Stimulated activated naive CD8-positive, alpha-beta T cell treated with anti-CD3 and anti-CD28 coated beads, Interleukin-15, amount 100 ng/mL, for 72 hours (primary cell): ENCODE measurements at regions not wholly inside any gene's neighbourhood (a gene's known extent, or its start where the extent isn't known, plus 50 kb on each side); places are given as distances from the start of the nearest gene placed in this dataset.
"Not testable (repeated sequence)": the region's sequence is repeated elsewhere in the genome, so short reads cannot be mapped to it uniquely, and the experiment has no call there.

Source experiments
- ATAC-seq: fragments of 150-1000 bp; cut with Tn5 transposase; 2 replicates; pipeline ENCODE4 v1.10.0; 2021; ENCODE audit warnings: mild to moderate bottlenecking, moderate library complexity
- DNase-seq, 2 donors: peaks; one replicate each; pipeline ENCODE4 v3.0.0; 2021 to 2022
- H3K27ac Mint-ChIP-seq, 2 donors: one replicate each; pipeline ENCODE4 v1.8.0; 2022; ENCODE audit warnings: mild to moderate bottlenecking in 2 of 2, mixed read lengths in 2 of 2, moderate library complexity in 2 of 2
- H3K27me3 Mint-ChIP-seq: one replicate; pipeline ENCODE4 v1.8.0; 2022; ENCODE audit warnings: mixed read lengths
- H3K4me1 Mint-ChIP-seq: one replicate; pipeline ENCODE4 v1.8.0; 2022; ENCODE audit warnings: mild to moderate bottlenecking, mixed read lengths
- H3K4me3 Mint-ChIP-seq, 2 donors: one replicate each; pipeline ENCODE4 v1.8.0; 2022; ENCODE audit warnings: mild to moderate bottlenecking in 2 of 2, mixed read lengths in 2 of 2, moderate library complexity in 1 of 2
- H3K9me3 Mint-ChIP-seq, 2 donors: one replicate each; pipeline ENCODE4 v1.8.0; 2022; ENCODE audit warnings: mixed read lengths in 2 of 2

- no peaks in the 10 kb centered on the region for H3K4me1 Mint-ChIP-seq
- H3K27me3 Mint-ChIP-seq: no peaks in the 10 kb centered on the region
- DNase-seq (no peak), ATAC-seq (peak; percentile 18)
- no peak overlapping the region for H3K4me3 Mint-ChIP-seq
- H3K27ac Mint-ChIP-seq: no peak overlapping the region
- H3K9me3 Mint-ChIP-seq: peaks cover 5 to 47% of the 10 kb centered on the region in 2 donors
These were observed 773.3 kb upstream of the DEFB115 start for GRCh38 chr20:30484009-30484748.

GRCh38 chr20:30484749-30485070 is 772.8 kb upstream of the DEFB115 start:
- no peaks in the 10 kb centered on the region for H3K27me3 Mint-ChIP-seq
- H3K4me1 Mint-ChIP-seq: no peaks in the 10 kb centered on the region
- peaks cover 5 to 46% of the 10 kb centered on the region in 2 donors for H3K9me3 Mint-ChIP-seq
- H3K27ac Mint-ChIP-seq: no peak overlapping the region
- DNase-seq (no peak), ATAC-seq (peak; percentile 23)
- H3K4me3 Mint-ChIP-seq: no peak overlapping the region

- Mint-ChIP-seq H3K27me3 (no peaks in the 10 kb centered on the region), H3K4me3 (no peak overlapping the region), H3K27ac (peak overlapping the region in 1 of 2 donors; percentile 35), H3K4me1 (no peaks in the 10 kb centered on the region), H3K9me3 (peaks cover 5 to 46% of the 10 kb centered on the region in 2 donors)
- ATAC-seq: peak; percentile 54
- no peak for DNase-seq
These were observed 771.9 kb upstream of the DEFB115 start for GRCh38 chr20:30485331-30486102.

- Mint-ChIP-seq H3K27ac (no peak overlapping the region), H3K27me3 (no peaks in the 10 kb centered on the region), H3K9me3 (peaks cover 5 to 52% of the 10 kb centered on the region in 2 donors), H3K4me3 (no peak overlapping the region), H3K4me1 (no peaks in the 10 kb centered on the region)
- DNase-seq: no peak
- ATAC-seq: no peak
These were observed 771.4 kb upstream of the DEFB115 start for GRCh38 chr20:30486103-30486478.

GRCh38 chr20:30487461-30487860 is 770.0 kb upstream of the DEFB115 start:
- not testable (repeated sequence) for DNase-seq, H3K4me3 Mint-ChIP-seq, H3K27ac Mint-ChIP-seq, H3K4me1 Mint-ChIP-seq, H3K27me3 Mint-ChIP-seq, ATAC-seq
- H3K9me3 Mint-ChIP-seq: peaks cover 5 to 45% of the 10 kb centered on the region in 2 donors

GRCh38 chr20:30487947-30488926 is 769.2 kb upstream of the DEFB115 start:
- H3K9me3 Mint-ChIP-seq: peaks cover 5 to 41% of the 10 kb centered on the region in 2 donors
- no peaks in the 10 kb centered on the region for H3K27me3 Mint-ChIP-seq
- DNase-seq (no peak), ATAC-seq (no peak)
- H3K27ac Mint-ChIP-seq: no peak overlapping the region
- H3K4me1 Mint-ChIP-seq: no peaks in the 10 kb centered on the region
- H3K4me3 Mint-ChIP-seq: no peak overlapping the region

GRCh38 chr20:30488941-30489613 is 768.4 kb upstream of the DEFB115 start:
- peaks cover 0 to 39% of the 10 kb centered on the region in 2 donors for H3K9me3 Mint-ChIP-seq
- no peaks in the 10 kb centered on the region for H3K4me1 Mint-ChIP-seq
- ATAC-seq (no peak), DNase-seq (no peak)
- no peaks in the 10 kb centered on the region for H3K27me3 Mint-ChIP-seq
- H3K4me3 Mint-ChIP-seq: no peak overlapping the region
- H3K27ac Mint-ChIP-seq: peak overlapping the region in 1 of 2 donors; percentile 82

- Mint-ChIP-seq H3K4me1 (no peaks in the 10 kb centered on the region), H3K27me3 (no peaks in the 10 kb centered on the region), H3K9me3 (peaks cover 0 to 40% of the 10 kb centered on the region in 2 donors), H3K4me3 (no peak overlapping the region), H3K27ac (no peak overlapping the region)
- DNase-seq (no peak), ATAC-seq (no peak)
These were observed 767.9 kb upstream of the DEFB115 start for GRCh38 chr20:30489614-30490003.

GRCh38 chr20:30491016-30491415 is 766.4 kb upstream of the DEFB115 start:
- Mint-ChIP-seq H3K27ac (no peak overlapping the region), H3K9me3 (peaks cover 0 to 33% of the 10 kb centered on the region in 2 donors), H3K27me3 (no peaks in the 10 kb centered on the region), H3K4me3 (no peak overlapping the region), H3K4me1 (no peaks in the 10 kb centered on the region)
- no peak for ATAC-seq
- DNase-seq: no peak

- H3K27ac Mint-ChIP-seq, H3K27me3 Mint-ChIP-seq, H3K9me3 Mint-ChIP-seq, DNase-seq, ATAC-seq, H3K4me1 Mint-ChIP-seq, H3K4me3 Mint-ChIP-seq: not testable (repeated sequence)
These were observed 760.8 kb upstream of the DEFB115 start for GRCh38 chr20:30496656-30497055.

- not testable (repeated sequence) for DNase-seq, H3K27ac Mint-ChIP-seq, H3K27me3 Mint-ChIP-seq, H3K4me1 Mint-ChIP-seq, ATAC-seq, H3K4me3 Mint-ChIP-seq, H3K9me3 Mint-ChIP-seq
These were observed 760.3 kb upstream of the DEFB115 start for GRCh38 chr20:30497191-30497590.

GRCh38 chr20:30499123-30499522 is 758.3 kb upstream of the DEFB115 start:
- no peak overlapping the region for H3K27ac Mint-ChIP-seq
- no peaks in the 10 kb centered on the region for H3K4me1 Mint-ChIP-seq
- H3K4me3 Mint-ChIP-seq: no peak overlapping the region
- no peaks in the 10 kb centered on the region for H3K27me3 Mint-ChIP-seq
- ATAC-seq: no peak
- H3K9me3 Mint-ChIP-seq: no peaks in the 10 kb centered on the region
- DNase-seq: no peak

- not testable (repeated sequence) for H3K27ac Mint-ChIP-seq, H3K9me3 Mint-ChIP-seq, H3K27me3 Mint-ChIP-seq, ATAC-seq, DNase-seq, H3K4me1 Mint-ChIP-seq
- peak overlapping the region in 1 of 2 donors; percentile 38 for H3K4me3 Mint-ChIP-seq
These were observed 757.6 kb upstream of the DEFB115 start for GRCh38 chr20:30499716-30500446.

- H3K9me3 Mint-ChIP-seq, ATAC-seq, H3K4me1 Mint-ChIP-seq, H3K27ac Mint-ChIP-seq, H3K27me3 Mint-ChIP-seq: not testable (repeated sequence)
- peak in 1 of 2 donors; percentile 26 for DNase-seq
- H3K4me3 Mint-ChIP-seq: peak overlapping the region in 1 of 2 donors; percentile 38
These were observed 757.0 kb upstream of the DEFB115 start for GRCh38 chr20:30500447-30500820.
